Neuron (in vitro differentiated cells): ENCODE measurements at regions not wholly inside any gene's neighbourhood (a gene's known extent, or its start where the extent isn't known, plus 50 kb on each side); places are given as distances from the start of the nearest gene placed in this dataset.

ENCODE experiments used
- H2AFZ ChIP-seq: one replicate; pipeline ENCODE4 v1.6.1; 2013; ENCODE audit warnings: low read depth, mild to moderate bottlenecking, inconsistent platforms, low read length, moderate library complexity
- H3K27me3 ChIP-seq: one replicate; pipeline ENCODE4 v1.6.1; 2013; ENCODE audit warnings: low read length; ENCODE audit not compliant: insufficient read depth
- H3K36me3 ChIP-seq: one replicate; pipeline ENCODE4 v1.6.1; 2013; ENCODE audit warnings: low read length; ENCODE audit not compliant: insufficient read depth
- H3K4me1 ChIP-seq: one replicate; pipeline ENCODE4 v1.6.1; 2013; ENCODE audit warnings: low read length; ENCODE audit not compliant: insufficient read depth
- H3K4me3 ChIP-seq: 2 replicates; pipeline ENCODE4 v1.5.1; 2013; ENCODE audit warnings: mild to moderate bottlenecking, low read length, moderate library complexity
- H3K9me3 ChIP-seq: one replicate; pipeline ENCODE4 v1.6.1; 2013; ENCODE audit warnings: low read length

GRCh38 chr2:120883607-120884440 is 148.2 kb downstream of the GLI2 start:
- Histone ChIP-seq H3K36me3 (peaks cover 2% of the 10 kb centered on the region), H3K4me3 (no peak overlapping the region), H2AFZ (no peak overlapping the region), H3K9me3 (no peaks in the 10 kb centered on the region), H3K4me1 (peaks cover 58% of the 10 kb centered on the region), H3K27me3 (no peaks in the 10 kb centered on the region)

- Histone ChIP-seq H3K9me3 (no peaks in the 10 kb centered on the region), H3K4me3 (no peak overlapping the region), H3K36me3 (peaks cover 2% of the 10 kb centered on the region), H3K4me1 (peaks cover 50% of the 10 kb centered on the region), H3K27me3 (no peaks in the 10 kb centered on the region), H2AFZ (no peak overlapping the region)
Observed at GRCh38 chr2:120884472-120885290, 149.0 kb downstream of the GLI2 start.

GRCh38 chr2:120885321-120885720 is 149.7 kb downstream of the GLI2 start:
- peaks cover 45% of the 10 kb centered on the region for H3K4me1 ChIP-seq
- no peak overlapping the region for H3K4me3 ChIP-seq
- no peak overlapping the region for H2AFZ ChIP-seq
- no peaks in the 10 kb centered on the region for H3K27me3 ChIP-seq
- no peaks in the 10 kb centered on the region for H3K9me3 ChIP-seq
- peaks cover 2% of the 10 kb centered on the region for H3K36me3 ChIP-seq

GRCh38 chr2:120885749-120886148 is 150.1 kb downstream of the GLI2 start:
- H3K4me3 ChIP-seq, result no peak overlapping the region
- H3K36me3 ChIP-seq, result peaks cover 2% of the 10 kb centered on the region
- no peak overlapping the region for H2AFZ ChIP-seq
- peaks cover 49% of the 10 kb centered on the region for H3K4me1 ChIP-seq
- no peaks in the 10 kb centered on the region for H3K27me3 ChIP-seq
- no peaks in the 10 kb centered on the region for H3K9me3 ChIP-seq

- Histone ChIP-seq H3K36me3 (peaks cover 2% of the 10 kb centered on the region), H3K27me3 (no peaks in the 10 kb centered on the region), H2AFZ (no peak overlapping the region), H3K4me1 (peaks cover 59% of the 10 kb centered on the region), H3K9me3 (no peaks in the 10 kb centered on the region), H3K4me3 (no peak overlapping the region)
Observed at GRCh38 chr2:120886534-120887319, 151.1 kb downstream of the GLI2 start.

- H2AFZ ChIP-seq, result no peak overlapping the region
- peaks cover 2% of the 10 kb centered on the region for H3K36me3 ChIP-seq
- no peaks in the 10 kb centered on the region for H3K9me3 ChIP-seq
- H3K27me3 ChIP-seq, result no peaks in the 10 kb centered on the region
- no peak overlapping the region for H3K4me3 ChIP-seq
- H3K4me1 ChIP-seq, result peaks cover 64% of the 10 kb centered on the region
Observed at GRCh38 chr2:120887320-120887697, 151.6 kb downstream of the GLI2 start.

GRCh38 chr2:120887741-120888231 is 152.1 kb downstream of the GLI2 start:
- H3K36me3 ChIP-seq, result no peaks in the 10 kb centered on the region
- peaks cover 69% of the 10 kb centered on the region for H3K4me1 ChIP-seq
- H3K27me3 ChIP-seq, result no peaks in the 10 kb centered on the region
- no peaks in the 10 kb centered on the region for H3K9me3 ChIP-seq
- H3K4me3 ChIP-seq, result no peak overlapping the region
- H2AFZ ChIP-seq, result no peak overlapping the region

GRCh38 chr2:120888851-120889250 is 153.2 kb downstream of the GLI2 start:
- no peaks in the 10 kb centered on the region for H3K9me3 ChIP-seq
- H3K27me3 ChIP-seq, result no peaks in the 10 kb centered on the region
- H2AFZ ChIP-seq, result no peak overlapping the region
- H3K4me1 ChIP-seq, result peaks cover 77% of the 10 kb centered on the region
- H3K36me3 ChIP-seq, result no peaks in the 10 kb centered on the region
- H3K4me3 ChIP-seq, result no peak overlapping the region

- Histone ChIP-seq H3K4me1 (peaks cover 76% of the 10 kb centered on the region), H3K4me3 (no peak overlapping the region), H3K9me3 (no peaks in the 10 kb centered on the region), H2AFZ (no peak overlapping the region), H3K36me3 (no peaks in the 10 kb centered on the region), H3K27me3 (no peaks in the 10 kb centered on the region)
Observed at GRCh38 chr2:120889936-120890335, 154.3 kb downstream of the GLI2 start.

- Histone ChIP-seq H3K9me3 (no peaks in the 10 kb centered on the region), H2AFZ (no peak overlapping the region), H3K36me3 (no peaks in the 10 kb centered on the region), H3K27me3 (no peaks in the 10 kb centered on the region), H3K4me3 (no peak overlapping the region), H3K4me1 (peaks cover 76% of the 10 kb centered on the region)
Observed at GRCh38 chr2:120890566-120891360, 155.1 kb downstream of the GLI2 start.

- no peak overlapping the region for H2AFZ ChIP-seq
- no peaks in the 10 kb centered on the region for H3K36me3 ChIP-seq
- peaks cover 76% of the 10 kb centered on the region for H3K4me1 ChIP-seq
- no peak overlapping the region for H3K4me3 ChIP-seq
- no peaks in the 10 kb centered on the region for H3K27me3 ChIP-seq
- no peaks in the 10 kb centered on the region for H3K9me3 ChIP-seq
Observed at GRCh38 chr2:120892271-120892966, 156.8 kb downstream of the GLI2 start.
